ENCODE measurements at regions not wholly inside any gene's neighbourhood (a gene's known extent, or its start where the extent isn't known, plus 50 kb on each side); places are given as distances from the start of the nearest gene placed in this dataset.
"Not testable (repeated sequence)": the region's sequence is repeated elsewhere in the genome, so short reads cannot be mapped to it uniquely, and the experiment has no call there.

- DNase-seq, result no peak
Observed at GRCh38 chr7:12007576-12007975, 175.6 kb upstream of the THSD7A start.

- DNase-seq, result no peak
Observed at GRCh38 chr7:12013983-12014382, 182.0 kb upstream of the THSD7A start.

GRCh38 chr7:12016439-12016838 lies 184.4 kb upstream of the THSD7A start:
- no peak for DNase-seq

- DNase-seq, result no peak
Observed at GRCh38 chr7:12017046-12017445, 185.0 kb upstream of the THSD7A start.

- not testable (repeated sequence) for DNase-seq
Observed at GRCh38 chr7:12022011-12022410, 189.1 kb upstream of the TMEM106B start.

GRCh38 chr7:12025246-12025645 lies 185.8 kb upstream of the TMEM106B start:
- DNase-seq, result no peak

GRCh38 chr7:12028508-12028907 lies 182.6 kb upstream of the TMEM106B start:
- no peak for DNase-seq

GRCh38 chr7:12030116-12030515 lies 181.0 kb upstream of the TMEM106B start:
- no peak for DNase-seq

GRCh38 chr7:12031186-12031585 lies 179.9 kb upstream of the TMEM106B start:
- no peak for DNase-seq

GRCh38 chr7:12031638-12032037 lies 179.5 kb upstream of the TMEM106B start:
- no peak for DNase-seq

GRCh38 chr7:12032146-12032545 lies 178.9 kb upstream of the TMEM106B start:
- DNase-seq, result no peak

- not testable (repeated sequence) for DNase-seq
Observed at GRCh38 chr7:12043457-12043856, 167.6 kb upstream of the TMEM106B start.

- DNase-seq, result no peak
Observed at GRCh38 chr7:12052211-12052610, 158.9 kb upstream of the TMEM106B start.

GRCh38 chr7:12053561-12053960 lies 157.5 kb upstream of the TMEM106B start:
- no peak for DNase-seq

GRCh38 chr7:12054830-12055229 lies 156.3 kb upstream of the TMEM106B start:
- DNase-seq, result no peak

GRCh38 chr7:12056381-12056780 lies 154.7 kb upstream of the TMEM106B start:
- no peak for DNase-seq

GRCh38 chr7:12056977-12057376 lies 154.1 kb upstream of the TMEM106B start:
- no peak for DNase-seq

GRCh38 chr7:12062062-12062461 lies 149.0 kb upstream of the TMEM106B start:
- no peak for DNase-seq

- no peak for DNase-seq
Observed at GRCh38 chr7:12064586-12065127, 146.4 kb upstream of the TMEM106B start.

GRCh38 chr7:12066004-12066403 lies 145.1 kb upstream of the TMEM106B start:
- no peak for DNase-seq

GRCh38 chr7:12066521-12066920 lies 144.6 kb upstream of the TMEM106B start:
- DNase-seq, result no peak

GRCh38 chr7:12067156-12067831 lies 143.8 kb upstream of the TMEM106B start:
- DNase-seq, result peak; percentile 39

- no peak for DNase-seq
Observed at GRCh38 chr7:12069757-12070156, 141.3 kb upstream of the TMEM106B start.

GRCh38 chr7:12074889-12075288 lies 136.2 kb upstream of the TMEM106B start:
- DNase-seq, result no peak

GRCh38 chr7:12080006-12080405 lies 131.1 kb upstream of the TMEM106B start:
- no peak for DNase-seq
